ENCODE measurements at regions not wholly inside any gene's neighbourhood (a gene's known extent, or its start where the extent isn't known, plus 50 kb on each side); places are given as distances from the start of the nearest gene placed in this dataset.
A peak's percentile ranks its signal among the peaks of the same experiment; 100 is the strongest.

DNA sequence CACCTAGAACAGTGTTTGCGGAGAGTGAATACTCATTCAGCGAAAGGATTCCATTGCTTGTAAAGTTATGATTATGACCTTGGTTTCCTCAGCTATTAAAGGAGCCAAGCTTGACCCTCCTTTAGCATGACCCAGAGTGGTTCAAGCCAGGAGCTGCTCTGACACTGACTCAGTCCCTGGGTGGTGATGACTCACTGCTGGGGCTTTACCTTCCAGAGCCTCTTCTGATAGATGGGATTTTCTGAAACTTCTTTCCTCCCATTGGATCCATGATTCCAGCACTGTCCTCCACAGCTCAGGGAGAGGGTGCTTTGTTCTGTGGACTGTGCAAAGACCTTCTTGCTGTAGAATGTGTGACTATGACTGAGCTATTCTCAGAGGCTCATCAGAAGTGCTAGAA, 77.4 kb downstream of the S1PR1 start:
- no peak for DNase-seq (ENCODE audit: extremely low read depth in 1 of 11, low read depth in 9 of 11, low spot score in 4 of 11)

DNA sequence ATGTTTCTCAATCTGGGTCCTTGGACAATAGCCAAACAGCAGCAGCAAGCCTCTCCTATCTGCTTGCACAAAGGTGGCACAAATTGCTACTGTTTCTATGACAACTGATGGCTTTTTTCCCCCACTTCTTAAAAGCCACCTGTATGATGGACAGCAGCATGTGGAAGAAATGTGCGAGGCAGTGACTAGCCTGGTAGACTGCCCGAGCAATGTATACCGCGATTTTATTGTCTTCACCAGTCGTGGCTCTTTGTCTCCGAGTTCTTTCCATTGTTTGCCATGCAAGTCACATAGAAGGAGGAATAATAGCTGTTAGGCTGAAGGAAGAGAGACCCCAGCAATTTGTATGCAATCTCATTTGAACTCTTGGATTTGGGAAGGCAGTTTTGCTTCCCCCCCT, 79.4 kb downstream of the S1PR1 start:
- DNase-seq (ENCODE audit: extremely low read depth in 1 of 11, low read depth in 9 of 11, low spot score in 4 of 11), result no peak

DNA sequence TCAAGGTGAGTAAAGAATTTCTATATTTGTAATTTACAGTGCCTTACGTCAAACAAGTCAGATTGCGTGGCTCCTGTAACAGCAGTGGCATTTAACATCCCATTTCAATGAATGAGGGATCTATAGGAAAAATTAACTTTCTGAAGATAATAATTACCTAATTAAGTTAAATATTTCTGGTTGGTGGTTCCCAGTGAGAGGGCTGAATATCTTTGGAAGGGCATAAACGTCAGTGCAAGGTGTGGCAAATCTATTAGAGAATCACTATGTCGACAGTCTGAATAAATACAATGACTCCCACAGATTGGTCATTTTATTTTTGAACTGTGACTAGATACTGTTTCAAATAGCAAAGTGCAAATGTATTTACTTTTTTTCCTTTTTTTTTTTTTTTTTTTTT, 80.0 kb downstream of the S1PR1 start:
- no peak for DNase-seq (ENCODE audit: extremely low read depth in 1 of 11, low read depth in 9 of 11, low spot score in 4 of 11)

DNA sequence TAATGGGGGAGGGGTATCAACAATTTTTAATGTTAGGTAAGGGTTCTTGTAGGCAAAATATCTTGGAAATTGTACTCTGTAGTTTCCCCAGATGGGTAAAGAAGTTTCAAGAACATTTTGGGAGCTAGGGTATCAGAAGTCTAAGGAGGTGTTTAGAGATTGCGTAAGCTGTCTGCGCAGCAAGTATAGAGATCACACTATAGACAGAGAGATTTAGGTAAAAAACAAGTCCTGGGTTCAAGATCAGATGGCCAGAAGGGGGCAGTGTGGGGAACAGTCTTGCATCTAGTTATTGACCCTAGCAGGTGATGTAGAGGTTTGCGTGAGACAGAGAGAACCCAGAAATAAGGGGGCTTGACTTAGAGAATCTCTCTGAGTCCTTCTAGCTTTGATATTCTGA, 80.8 kb downstream of the S1PR1 start:
- DNase-seq (ENCODE audit: extremely low read depth in 1 of 11, low read depth in 9 of 11, low spot score in 4 of 11), result no peak

DNA sequence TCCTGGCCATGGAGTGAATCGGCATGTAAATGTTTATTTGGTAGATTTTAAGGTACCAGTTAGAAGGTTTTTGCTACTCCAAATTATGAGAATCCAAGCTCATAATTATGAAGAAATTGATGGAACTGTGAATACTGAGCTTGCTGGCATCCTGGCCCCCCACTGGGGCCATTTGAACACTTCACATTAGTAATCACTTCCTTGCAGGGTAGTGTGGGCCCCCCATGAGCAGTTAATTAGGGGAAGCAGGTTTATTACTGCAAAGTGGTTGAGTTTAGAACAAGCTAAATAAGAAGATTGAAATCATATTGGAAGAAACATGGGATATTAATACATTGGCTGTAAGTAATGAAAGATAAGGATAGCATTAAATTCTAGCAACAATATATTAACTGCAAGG, 86.7 kb downstream of the S1PR1 start:
- no peak for DNase-seq (ENCODE audit: extremely low read depth in 1 of 11, low read depth in 9 of 11, low spot score in 4 of 11)

DNA sequence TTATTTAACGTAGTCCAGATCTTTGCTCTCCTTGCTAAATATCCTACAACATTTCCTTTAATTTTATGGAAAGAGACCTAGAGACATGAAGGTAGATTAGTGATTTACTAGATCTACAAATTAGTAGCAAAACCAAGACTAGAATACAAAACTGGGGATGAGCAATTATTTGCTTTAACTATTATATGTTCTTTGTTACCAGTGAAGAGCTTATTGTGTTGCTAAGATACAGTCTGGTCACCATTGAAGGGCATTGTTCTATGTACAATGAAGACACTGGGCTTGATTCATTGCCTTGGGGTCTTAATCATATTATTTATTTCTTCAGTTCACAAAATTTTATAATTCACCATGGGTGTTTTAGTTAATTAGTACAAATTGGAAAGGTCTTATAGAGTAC, 88.3 kb downstream of the S1PR1 start:
- DNase-seq (ENCODE audit: extremely low read depth in 1 of 11, low read depth in 9 of 11, low spot score in 4 of 11), result no peak

DNA sequence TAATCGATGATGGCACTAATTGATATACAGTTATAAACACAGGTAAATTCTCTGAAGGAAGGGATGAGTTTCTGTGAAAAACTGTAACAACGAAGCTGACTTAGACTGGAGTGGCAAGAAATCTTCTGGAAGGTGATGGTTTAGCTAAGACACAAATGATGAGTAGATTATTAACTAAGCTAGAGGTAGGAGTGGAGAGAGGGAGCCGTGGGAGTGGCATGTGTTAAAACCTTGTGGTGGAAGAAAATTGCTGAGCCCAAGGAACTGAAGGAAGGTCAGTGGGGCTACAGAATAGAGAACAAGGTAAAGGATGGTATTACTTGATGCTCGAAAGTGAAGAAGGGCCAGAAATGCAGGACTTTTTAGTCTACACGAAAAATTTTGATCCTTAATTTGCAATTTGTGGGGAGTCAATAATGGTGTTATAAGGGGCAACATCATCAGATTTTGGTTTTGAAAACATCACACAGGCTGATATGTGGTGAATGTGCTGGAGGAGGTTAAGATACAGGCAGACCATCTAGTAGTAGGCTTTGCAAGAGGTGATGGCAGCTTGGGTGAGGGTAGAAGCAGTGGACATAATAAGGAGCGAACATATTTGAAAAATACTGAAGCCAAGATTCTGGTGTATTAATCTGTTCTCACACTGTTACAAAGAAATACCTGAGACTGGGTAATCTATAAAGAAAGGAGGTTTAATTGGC, 93.8 kb downstream of the S1PR1 start:
- DNase-seq (ENCODE audit: extremely low read depth in 1 of 11, low read depth in 9 of 11, low spot score in 4 of 11), result no peak

DNA sequence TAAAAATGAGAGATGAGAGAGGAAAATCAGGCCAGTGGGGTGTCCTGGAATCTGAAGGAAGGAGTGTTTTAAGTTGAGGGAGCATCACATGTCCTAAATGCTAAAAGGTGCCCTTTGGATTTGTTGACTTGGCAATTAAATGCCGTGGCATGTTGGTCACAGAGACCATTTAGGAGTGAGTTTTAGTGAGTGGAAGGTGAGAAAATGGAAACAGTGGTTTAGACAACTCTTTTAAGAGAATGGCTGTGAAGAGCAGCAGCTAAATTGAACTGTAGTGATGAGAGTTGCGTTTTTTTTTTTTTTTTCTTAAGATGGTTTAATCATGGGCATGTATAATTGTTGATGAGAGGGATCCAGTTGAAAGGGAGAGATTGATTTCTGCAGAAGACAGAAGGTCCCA, 95.0 kb downstream of the S1PR1 start:
- DNase-seq (ENCODE audit: extremely low read depth in 1 of 11, low read depth in 9 of 11, low spot score in 4 of 11), result no peak

DNA sequence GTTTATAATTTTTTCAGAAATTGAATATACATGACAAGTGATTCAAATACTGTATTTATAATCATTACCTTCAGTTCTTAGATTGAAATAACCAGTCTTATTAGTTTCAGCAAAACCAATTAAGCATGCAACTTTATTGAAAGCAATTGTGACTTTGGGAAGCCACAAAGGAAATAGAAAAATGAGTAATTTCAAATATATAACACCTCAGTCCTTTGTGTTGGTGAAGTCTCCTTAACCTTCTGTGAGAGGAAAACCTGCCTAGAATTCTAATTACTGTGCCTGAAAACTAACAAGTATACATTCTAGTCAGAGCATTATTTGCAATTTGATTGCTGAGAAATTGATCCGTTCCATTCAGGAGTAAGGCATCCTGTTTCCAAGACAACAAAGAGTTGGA, 95.8 kb downstream of the S1PR1 start:
- no peak for DNase-seq (ENCODE audit: extremely low read depth in 1 of 11, low read depth in 9 of 11, low spot score in 4 of 11)

DNA sequence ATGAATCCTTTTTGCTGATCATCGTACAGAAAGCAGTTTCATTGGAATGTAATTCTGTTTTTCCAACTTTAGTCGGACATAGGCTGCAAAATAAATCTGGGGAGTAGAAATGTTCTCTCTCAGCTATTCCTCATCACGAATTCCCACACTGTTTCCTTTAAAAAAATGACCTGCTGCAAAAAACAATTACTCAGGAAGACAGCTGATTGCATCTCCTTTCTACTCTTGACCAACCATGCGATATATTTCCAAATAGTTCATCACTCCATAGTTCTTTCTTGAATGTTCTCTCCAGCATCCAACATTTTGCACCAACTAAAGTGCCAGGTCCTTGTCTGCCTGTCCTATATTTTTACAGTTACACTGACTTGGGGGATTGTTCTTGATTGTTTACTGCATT, 96.4 kb downstream of the S1PR1 start:
- DNase-seq (ENCODE audit: extremely low read depth in 1 of 11, low read depth in 9 of 11, low spot score in 4 of 11), result no peak

DNA sequence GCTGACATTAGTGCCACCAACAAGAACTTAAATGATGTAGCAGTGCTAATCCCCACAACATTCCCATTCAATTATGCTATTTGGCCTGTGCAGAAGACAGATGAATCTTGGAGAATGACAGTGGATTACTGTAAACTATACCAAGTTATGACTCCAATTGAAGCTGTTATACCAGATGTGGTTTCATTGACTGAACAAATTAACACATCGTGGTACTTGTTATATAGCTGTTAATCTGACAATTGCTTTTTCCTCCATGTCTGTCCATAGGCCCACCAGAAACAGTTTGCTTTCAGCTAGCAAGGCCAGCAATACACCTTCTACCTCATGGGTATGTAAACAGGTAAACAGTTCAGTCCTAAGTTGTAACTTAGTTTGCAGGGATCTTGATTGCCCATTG, 101.1 kb downstream of the S1PR1 start:
- no peak for DNase-seq (ENCODE audit: extremely low read depth in 1 of 11, low read depth in 9 of 11, low spot score in 4 of 11)

DNA sequence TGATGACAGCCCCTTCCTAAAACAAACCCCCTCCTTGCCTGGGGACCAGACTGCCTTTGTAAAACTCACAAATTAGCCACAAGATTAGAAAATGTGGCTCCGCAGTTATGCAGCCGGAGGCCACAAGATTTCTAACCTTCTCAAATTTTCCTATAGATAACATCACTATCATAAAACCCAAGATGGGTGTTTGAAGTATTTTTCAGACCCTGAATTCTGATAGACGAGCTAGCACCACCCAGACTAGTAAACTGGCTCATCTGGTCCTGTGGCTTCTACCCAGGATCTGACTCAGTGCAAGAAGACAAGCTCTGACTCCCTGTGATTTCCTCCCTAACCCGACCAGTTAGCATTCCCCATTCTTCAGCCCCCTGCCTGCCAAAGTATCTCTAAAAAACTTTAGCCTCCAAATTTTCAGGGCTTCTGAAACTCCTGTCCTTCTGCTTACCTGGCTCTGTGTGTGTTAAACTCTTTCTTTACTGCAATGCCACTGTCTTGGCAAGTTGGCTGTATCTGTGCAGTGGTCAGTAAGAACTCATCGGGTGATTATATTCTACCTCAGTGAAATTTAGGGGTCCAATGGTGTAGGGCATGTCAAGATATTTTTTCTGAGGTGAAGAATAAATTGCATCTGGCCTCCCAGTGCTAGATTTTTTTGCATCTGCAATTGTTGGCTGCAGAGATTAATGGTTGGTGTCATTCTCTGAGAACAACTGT, 102.1 kb downstream of the S1PR1 start:
- DNase-seq (ENCODE audit: extremely low read depth in 1 of 11, low read depth in 9 of 11, low spot score in 4 of 11), result no peak

DNA sequence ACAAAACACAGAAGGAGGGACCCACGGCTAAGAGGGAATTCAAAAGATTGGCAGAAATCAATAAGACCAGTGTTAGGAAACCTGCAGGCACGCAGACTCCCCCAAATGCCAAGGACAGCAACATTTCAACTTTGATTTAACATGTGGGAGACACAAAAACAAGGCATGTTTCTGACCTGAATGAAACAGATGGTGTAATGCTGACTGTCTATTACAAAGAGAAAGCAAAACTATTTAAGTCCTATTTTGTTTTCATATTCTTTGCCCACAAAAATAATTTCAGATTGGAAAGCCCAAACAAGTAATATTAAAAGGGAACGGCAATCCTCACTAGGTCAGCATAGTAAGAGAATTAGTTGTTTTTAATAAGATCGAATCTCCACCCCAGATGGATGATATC, 107.9 kb downstream of the S1PR1 start:
- no peak for DNase-seq (ENCODE audit: extremely low read depth in 1 of 11, low read depth in 9 of 11, low spot score in 4 of 11)

DNA sequence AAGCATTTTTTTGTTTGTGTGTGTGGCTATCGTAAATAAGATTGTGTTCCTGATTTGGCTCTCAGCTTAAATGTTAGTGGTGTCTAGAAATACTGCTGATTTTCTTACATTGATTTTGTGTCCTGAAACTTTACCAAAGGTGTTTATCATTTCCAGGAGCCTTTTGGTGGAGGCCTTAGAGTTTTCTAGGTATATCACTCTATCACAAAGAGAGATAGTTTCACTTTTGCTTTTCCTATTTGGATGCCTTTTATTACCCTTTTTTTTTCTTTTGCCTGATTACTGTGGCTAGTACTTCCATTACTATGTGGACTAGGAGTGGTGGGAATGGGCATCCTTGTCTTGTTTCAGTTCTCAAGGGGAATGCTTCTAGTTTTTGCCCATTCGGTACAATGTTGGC, 109.6 kb downstream of the S1PR1 start:
- no peak for DNase-seq (ENCODE audit: extremely low read depth in 1 of 11, low read depth in 9 of 11, low spot score in 4 of 11)

DNA sequence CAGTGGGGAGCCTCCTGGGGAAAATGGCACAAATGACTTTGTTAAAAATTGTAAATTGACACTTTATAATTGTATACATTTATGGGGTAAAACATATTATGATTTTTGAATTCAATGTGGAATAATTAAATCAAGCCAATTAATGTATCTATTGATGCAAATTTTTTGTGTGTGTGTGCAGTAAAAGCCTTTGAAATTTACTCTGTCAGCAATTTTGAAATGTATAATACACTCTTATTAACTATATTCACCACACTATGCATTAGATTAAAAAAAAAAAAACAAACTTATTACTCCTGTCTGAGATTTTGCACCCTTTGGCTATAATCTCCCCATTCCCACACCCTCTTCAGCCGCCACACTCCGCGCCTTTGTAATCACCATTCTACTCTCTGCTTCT, 119.2 kb downstream of the S1PR1 start:
- DNase-seq (ENCODE audit: extremely low read depth in 1 of 11, low read depth in 9 of 11, low spot score in 4 of 11), result no peak

DNA sequence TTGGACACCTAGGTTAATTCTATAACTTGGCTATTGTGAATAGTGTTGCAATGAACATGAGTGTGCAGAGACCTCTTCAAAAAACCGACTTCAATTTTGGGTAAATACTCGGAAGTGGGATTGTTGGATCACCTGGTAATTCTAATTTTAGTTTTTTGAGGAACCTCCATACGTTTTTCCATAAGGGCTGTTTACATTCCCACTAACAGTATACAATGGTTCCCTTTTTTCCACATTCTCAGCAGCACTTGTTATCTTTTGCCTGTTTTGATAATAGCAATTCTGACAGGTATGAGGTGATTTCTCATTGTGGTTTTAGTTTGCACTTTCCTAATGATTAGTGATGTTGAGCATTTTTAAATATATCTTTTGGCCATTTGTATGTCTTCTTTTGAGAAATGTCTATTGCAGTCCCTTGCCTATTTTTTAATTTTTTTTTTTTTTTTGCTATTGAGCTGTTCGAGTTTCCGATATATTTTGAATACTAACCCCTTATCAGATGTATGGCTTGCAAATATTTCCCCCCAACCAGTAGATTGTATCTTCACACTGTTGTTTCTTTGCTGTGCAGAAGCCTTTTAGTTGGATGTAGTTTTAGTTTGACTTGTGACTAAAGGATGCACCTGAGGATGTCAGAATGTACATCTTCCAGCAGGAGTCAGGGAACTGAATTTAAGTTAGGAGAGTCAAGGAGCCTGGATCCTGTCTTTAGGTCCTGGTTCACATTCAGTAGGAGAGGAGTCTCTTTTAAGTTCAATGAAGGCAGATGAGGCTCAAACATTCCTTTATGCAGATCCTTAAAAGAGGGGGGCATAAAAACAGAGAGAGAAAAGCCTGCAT, 120.0 kb downstream of the S1PR1 start:
- no peak for DNase-seq (ENCODE audit: extremely low read depth in 1 of 11, low read depth in 9 of 11, low spot score in 4 of 11)

DNA sequence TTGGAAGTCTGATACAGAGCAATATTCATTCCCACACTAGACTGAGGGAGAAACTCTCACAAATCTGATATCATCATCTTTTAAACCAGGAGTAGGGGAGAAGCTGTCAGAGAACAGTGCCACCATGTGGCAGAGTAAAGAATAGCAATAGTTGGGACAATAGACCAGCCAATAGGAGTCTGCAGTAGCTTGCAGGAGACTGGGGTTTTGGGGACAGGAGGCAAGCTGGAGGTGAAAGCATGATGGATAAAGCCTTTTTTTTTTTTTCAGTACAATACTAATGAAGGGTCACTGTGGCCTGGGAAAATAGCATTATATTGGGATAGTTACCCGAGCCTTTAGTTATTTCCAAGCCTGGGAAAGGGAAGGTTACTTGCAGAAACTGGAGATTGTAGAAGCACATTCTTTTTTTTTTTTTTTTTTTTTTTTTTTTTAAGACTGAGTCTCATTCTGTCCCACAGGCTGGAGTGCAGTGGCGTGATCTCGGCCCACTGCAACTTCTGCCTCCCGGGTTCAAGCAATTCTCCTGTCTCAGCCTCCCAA, 120.7 kb downstream of the S1PR1 start:
- peak; percentile 56 to 81 (median 66) for DNase-seq (ENCODE audit: extremely low read depth in 1 of 11, low read depth in 9 of 11, low spot score in 4 of 11)

DNA sequence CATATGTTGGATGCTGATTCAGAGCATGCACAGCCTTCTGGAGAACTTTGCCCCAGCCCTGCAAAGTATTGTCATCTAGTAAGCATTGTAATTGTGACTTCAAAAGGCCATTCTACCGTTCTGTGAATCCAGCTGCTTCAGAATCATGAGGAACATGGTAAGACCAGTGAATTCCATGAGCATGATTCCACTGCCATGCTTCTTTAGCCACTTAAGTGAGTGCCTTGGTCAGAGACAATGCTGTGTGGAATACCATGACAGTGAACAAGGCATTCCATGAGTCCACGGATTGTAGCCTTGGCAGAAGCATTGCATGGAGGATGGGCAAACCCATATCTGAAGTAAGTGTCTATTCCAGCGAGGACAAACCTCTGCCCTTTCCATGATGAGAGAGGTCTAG, 123.7 kb downstream of the S1PR1 start:
- DNase-seq (ENCODE audit: extremely low read depth in 1 of 11, low read depth in 9 of 11, low spot score in 4 of 11), result no peak

DNA sequence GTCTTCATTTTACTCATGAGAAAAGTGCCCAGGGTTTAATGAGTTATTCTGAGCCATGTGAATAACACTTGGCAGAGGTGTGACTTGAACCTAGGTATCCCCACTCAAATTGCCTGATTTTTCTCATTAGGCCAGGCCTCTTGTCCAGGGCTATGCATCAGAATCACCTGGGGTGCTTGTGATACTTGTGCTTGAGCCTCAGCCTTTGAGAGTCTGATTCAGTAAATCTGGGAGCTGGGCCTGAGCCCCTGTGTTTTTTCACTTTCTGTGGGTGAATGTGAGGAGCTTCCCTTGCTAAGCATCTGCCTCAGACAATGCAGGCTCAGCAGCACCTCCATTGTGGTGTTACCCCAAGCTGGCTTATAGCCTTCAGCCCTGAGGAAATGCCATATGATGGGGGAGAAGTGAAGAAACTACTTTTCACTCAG, 127.1 kb downstream of the S1PR1 start:
- DNase-seq (ENCODE audit: extremely low read depth in 1 of 11, low read depth in 9 of 11, low spot score in 4 of 11), result no peak

Measured in renal cortex interstitium (tissue), 11 donors.